GM19239 (cell line): ENCODE measurements at regions not wholly inside any gene's neighbourhood (a gene's known extent, or its start where the extent isn't known, plus 50 kb on each side); places are given as distances from the start of the nearest gene placed in this dataset.
"Not testable (repeated sequence)": the region's sequence is repeated elsewhere in the genome, so short reads cannot be mapped to it uniquely, and the experiment has no call there.

ENCODE experiments used
- DNase-seq: peaks from one replicate; pipeline ENCODE4 v3.0.0; 2011; ENCODE audit warnings: low spot score; ENCODE audit not compliant: insufficient read length
- FAIRE-seq: peaks from 2 replicates; lab custom pipeline; 2011; peaks lifted over from hg19 to GRCh38; lab: Jason Lieb, UNC

GRCh38 chr4:28385801-28386200 is 1525.2 kb downstream of the STIM2 start:
- DNase-seq (no peak), FAIRE-seq (no peak)

GRCh38 chr4:28386776-28387175 is 1526.1 kb downstream of the STIM2 start:
- DNase-seq (no peak), FAIRE-seq (no peak)

GRCh38 chr4:28388471-28388870 is 1527.8 kb downstream of the STIM2 start:
- no peak for DNase-seq
- FAIRE-seq, result no peak

GRCh38 chr4:28391877-28392276 is 1531.2 kb downstream of the STIM2 start:
- FAIRE-seq (no peak), DNase-seq (no peak)

- no peak for FAIRE-seq
- DNase-seq, result no peak
Measured at GRCh38 chr4:28402751-28403150, 1542.1 kb downstream of the STIM2 start.

- DNase-seq, result no peak
- no peak for FAIRE-seq
Measured at GRCh38 chr4:28421221-28421620, 1560.6 kb downstream of the STIM2 start.

GRCh38 chr4:28426251-28426650 is 1565.6 kb downstream of the STIM2 start:
- FAIRE-seq (no peak), DNase-seq (no peak)

- FAIRE-seq, result no peak
- no peak for DNase-seq
Measured at GRCh38 chr4:28427306-28428085, 1566.9 kb downstream of the STIM2 start.

- DNase-seq (no peak), FAIRE-seq (no peak)
Measured at GRCh38 chr4:28432348-28433025, 1571.8 kb downstream of the STIM2 start.

GRCh38 chr4:28435314-28435713 is 1574.7 kb downstream of the STIM2 start:
- FAIRE-seq, result no peak
- no peak for DNase-seq

- FAIRE-seq, result no peak
- DNase-seq, result no peak
Measured at GRCh38 chr4:28436191-28437080, 1575.8 kb downstream of the STIM2 start.

GRCh38 chr4:28443371-28443770 is 1582.7 kb downstream of the STIM2 start:
- no peak for DNase-seq
- no peak for FAIRE-seq

GRCh38 chr4:28443801-28444412 is 1583.3 kb downstream of the STIM2 start:
- DNase-seq (no peak), FAIRE-seq (no peak)

- FAIRE-seq, result no peak
- DNase-seq, result no peak
Measured at GRCh38 chr4:28444886-28445496, 1584.3 kb downstream of the STIM2 start.

- FAIRE-seq (no peak), DNase-seq (no peak)
Measured at GRCh38 chr4:28449085-28449484, 1588.4 kb downstream of the STIM2 start.

GRCh38 chr4:28451346-28451745 is 1590.7 kb downstream of the STIM2 start:
- DNase-seq (no peak), FAIRE-seq (no peak)

- FAIRE-seq (no peak), DNase-seq (no peak)
Measured at GRCh38 chr4:28462766-28463700, 1602.4 kb downstream of the STIM2 start.

GRCh38 chr4:28464823-28465222 is 1604.2 kb downstream of the STIM2 start:
- DNase-seq (no peak), FAIRE-seq (no peak)

GRCh38 chr4:28466886-28467285 is 1606.2 kb downstream of the STIM2 start:
- DNase-seq, FAIRE-seq: not testable (repeated sequence)
